Dermis blood vessel endothelial cell (primary cell): ENCODE measurements at regions not wholly inside any gene's neighbourhood (a gene's known extent, or its start where the extent isn't known, plus 50 kb on each side); places are given as distances from the start of the nearest gene placed in this dataset.
"Not testable (repeated sequence)": the region's sequence is repeated elsewhere in the genome, so short reads cannot be mapped to it uniquely, and the experiment has no call there.

Experiments
- DNase-seq: peaks from one replicate; pipeline ENCODE4 v3.0.0; 2010

- DNase-seq = no peak
These were observed 623.8 kb downstream of the HTR1B start for GRCh38 chr6:76839505-76839904.

GRCh38 chr6:76837564-76837963 is 625.7 kb downstream of the HTR1B start:
- no peak for DNase-seq

GRCh38 chr6:76835695-76836094 is 627.6 kb downstream of the HTR1B start:
- DNase-seq = no peak

GRCh38 chr6:76835293-76835692 is 628.0 kb downstream of the HTR1B start:
- DNase-seq = no peak

- no peak for DNase-seq
These were observed 628.9 kb downstream of the HTR1B start for GRCh38 chr6:76834399-76834798.

GRCh38 chr6:76831299-76831698 is 632.0 kb downstream of the HTR1B start:
- DNase-seq = no peak

GRCh38 chr6:76823578-76823977 is 639.7 kb downstream of the HTR1B start:
- not testable (repeated sequence) for DNase-seq

- no peak for DNase-seq
These were observed 644.8 kb downstream of the HTR1B start for GRCh38 chr6:76818451-76818850.

GRCh38 chr6:76817429-76817828 is 645.9 kb downstream of the HTR1B start:
- DNase-seq = no peak

GRCh38 chr6:76814496-76815458 is 648.5 kb downstream of the HTR1B start:
- DNase-seq = no peak

GRCh38 chr6:76810286-76810685 is 653.0 kb downstream of the HTR1B start:
- DNase-seq = no peak

GRCh38 chr6:76803038-76803580 is 660.2 kb downstream of the HTR1B start:
- no peak for DNase-seq

GRCh38 chr6:76792394-76792793 is 670.9 kb downstream of the HTR1B start:
- DNase-seq = no peak

- DNase-seq = no peak
These were observed 672.4 kb downstream of the HTR1B start for GRCh38 chr6:76790881-76791280.

- DNase-seq = no peak
These were observed 673.1 kb downstream of the HTR1B start for GRCh38 chr6:76790045-76790796.

GRCh38 chr6:76789580-76789979 is 673.7 kb downstream of the HTR1B start:
- DNase-seq = no peak

GRCh38 chr6:76788155-76788554 is 675.1 kb downstream of the HTR1B start:
- DNase-seq = no peak

GRCh38 chr6:76779068-76779467 is 684.2 kb downstream of the HTR1B start:
- DNase-seq = no peak

GRCh38 chr6:76776876-76777275 is 686.4 kb downstream of the HTR1B start:
- DNase-seq = peak; percentile 70

GRCh38 chr6:76774781-76775384 is 688.4 kb downstream of the HTR1B start:
- DNase-seq = peak; percentile 45

- no peak for DNase-seq
These were observed 690.3 kb downstream of the HTR1B start for GRCh38 chr6:76772951-76773350.

GRCh38 chr6:76771059-76771634 is 692.1 kb downstream of the HTR1B start:
- DNase-seq = peak; percentile 79

- DNase-seq = no peak
These were observed 693.0 kb downstream of the HTR1B start for GRCh38 chr6:76770281-76770680.
